ENCODE measurements at regions not wholly inside any gene's neighbourhood (a gene's known extent, or its start where the extent isn't known, plus 50 kb on each side); places are given as distances from the start of the nearest gene placed in this dataset.
A peak's percentile ranks its signal among the peaks of the same experiment; 100 is the strongest.

GRCh38 chr1:115545791-115546733 is 95.7 kb upstream of the VANGL1 start (continued):
- TF ChIP-seq PRDM4 (tag by site-specific recombination; IDR thresholded peaks at IDR 0.05) (no peak), ZNF19 (tag by site-specific recombination; IDR thresholded peaks at IDR 0.05; ENCODE audit: low read depth) (no peak), ZNF2 (tag by site-specific recombination; IDR thresholded peaks at IDR 0.05) (no peak), ZNF23 (tag by site-specific recombination; IDR thresholded peaks at IDR 0.05; ENCODE audit: borderline replicate concordance) (no peak), ZNF292 (tag by site-specific recombination; IDR thresholded peaks at IDR 0.05; ENCODE audit: borderline replicate concordance, low read depth) (no peak), ZNF449 (tag by site-specific recombination; IDR thresholded peaks at IDR 0.05) (no peak), KLF8 (tag by site-specific recombination; IDR thresholded peaks at IDR 0.05) (no peak), ZNF16 (tag by site-specific recombination; IDR thresholded peaks at IDR 0.05; ENCODE audit: low read depth) (no peak), SP2 (tag by site-specific recombination; IDR thresholded peaks at IDR 0.05) (no peak), ZNF211 (tag by site-specific recombination; IDR thresholded peaks at IDR 0.05; ENCODE audit: low read depth) (no peak), ZNF416 (tag by site-specific recombination; IDR thresholded peaks at IDR 0.05) (no peak), ZNF24 (tag by site-specific recombination; IDR thresholded peaks at IDR 0.05) (no peak), ZNF623 (tag by site-specific recombination; IDR thresholded peaks at IDR 0.05) (no peak), KLF10 (tag by site-specific recombination; IDR thresholded peaks at IDR 0.05) (no peak), ZNF18 (tag by site-specific recombination; IDR thresholded peaks at IDR 0.05) (no peak), KLF16 (tag by site-specific recombination; IDR thresholded peaks at IDR 0.05) (no peak), ZNF501 (tag by site-specific recombination; IDR thresholded peaks at IDR 0.05) (no peak), REPIN1 (tag by site-specific recombination; IDR thresholded peaks at IDR 0.05; ENCODE audit: low read depth) (no peak), KLF7 (tag by site-specific recombination; IDR thresholded peaks at IDR 0.05; ENCODE audit: borderline replicate concordance) (no peak), ZNF654 (tag by site-specific recombination; IDR thresholded peaks at IDR 0.05; ENCODE audit: low read depth) (peak; percentile 54), GFI1B (tag by site-specific recombination; IDR thresholded peaks at IDR 0.05) (0 out of 2 replicates have a peak, but pooled peaks have one; percentile 16), ZIC2 (tag by site-specific recombination; IDR thresholded peaks at IDR 0.05) (no peak), ZBTB20 (tag by site-specific recombination; IDR thresholded peaks at IDR 0.05) (no peak), ZNF658 (tag by site-specific recombination; IDR thresholded peaks at IDR 0.05) (no peak), ZNF341 (tag by site-specific recombination; IDR thresholded peaks at IDR 0.05; ENCODE audit: low read depth) (peak; percentile 18; the same call in 1 of the 2 replicates), ZNF362 (tag by site-specific recombination; IDR thresholded peaks at IDR 0.05) (no peak), ZFHX2 (tag by site-specific recombination; conservative IDR thresholded peaks at IDR 0.05) (no peak), REST (tag by site-specific recombination; IDR thresholded peaks at IDR 0.05) (no peak), ZNF707 (tag by site-specific recombination; IDR thresholded peaks at IDR 0.05) (no peak), RBAK (tag by site-specific recombination; IDR thresholded peaks at IDR 0.05) (no peak), ZNF394 (tag by site-specific recombination; IDR thresholded peaks at IDR 0.05; ENCODE audit: borderline replicate concordance) (no peak)
